Adrenal gland (tissue), 5 donors: ENCODE measurements at regions not wholly inside any gene's neighbourhood (a gene's known extent, or its start where the extent isn't known, plus 50 kb on each side); places are given as distances from the start of the nearest gene placed in this dataset.

Experiments used
- POLR2A ChIP-seq, 2 donors: fragments of 450-650 bp; IDR thresholded peaks; one replicate each; pipeline ENCODE4 v1.6.1; 2017; ENCODE audit warnings: antibody characterized with exemption in 2 of 2, mild to moderate bottlenecking in 2 of 2, moderate library complexity in 1 of 2
- TF ChIP-seq, protein P1 (sequence below), 6 experiments: fragments of 450-650 bp in 4 of 6; fragments of 200-600 bp in 2 of 6; sonication (generic) in 1 of 6; IDR thresholded peaks; 1 replicate in 5 of 6; 2 replicates in 1 of 6; pipeline versions ENCODE4 v1.5.1 to v1.8.0; 2016 to 2021; ENCODE audit warnings: antibody characterized with exemption in 6 of 6, mild to moderate bottlenecking in 2 of 6, moderate library complexity in 1 of 6
- donor health status: DM: no; HTN: no; CAD: no.

DNA sequence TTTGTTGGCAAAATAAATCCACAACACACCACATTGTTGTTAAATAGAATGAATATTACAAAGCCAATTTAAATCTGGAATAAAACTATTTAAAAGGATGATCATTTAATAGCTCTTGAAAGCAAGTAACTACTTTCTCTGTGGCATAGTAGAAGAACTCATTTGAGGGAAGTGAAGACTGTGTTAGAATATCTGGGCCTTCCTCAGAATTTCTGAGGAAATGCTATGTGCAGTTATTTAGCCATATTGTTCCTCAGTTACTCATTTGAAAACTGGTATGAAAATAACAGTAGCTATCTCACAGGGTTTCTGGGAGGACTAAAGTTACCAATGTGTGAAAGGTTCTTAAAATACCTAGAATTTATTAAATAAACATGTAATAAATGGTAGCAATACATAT is 595.8 kb downstream of the PSAT1 start:
- TF ChIP-seq, protein P1, sequence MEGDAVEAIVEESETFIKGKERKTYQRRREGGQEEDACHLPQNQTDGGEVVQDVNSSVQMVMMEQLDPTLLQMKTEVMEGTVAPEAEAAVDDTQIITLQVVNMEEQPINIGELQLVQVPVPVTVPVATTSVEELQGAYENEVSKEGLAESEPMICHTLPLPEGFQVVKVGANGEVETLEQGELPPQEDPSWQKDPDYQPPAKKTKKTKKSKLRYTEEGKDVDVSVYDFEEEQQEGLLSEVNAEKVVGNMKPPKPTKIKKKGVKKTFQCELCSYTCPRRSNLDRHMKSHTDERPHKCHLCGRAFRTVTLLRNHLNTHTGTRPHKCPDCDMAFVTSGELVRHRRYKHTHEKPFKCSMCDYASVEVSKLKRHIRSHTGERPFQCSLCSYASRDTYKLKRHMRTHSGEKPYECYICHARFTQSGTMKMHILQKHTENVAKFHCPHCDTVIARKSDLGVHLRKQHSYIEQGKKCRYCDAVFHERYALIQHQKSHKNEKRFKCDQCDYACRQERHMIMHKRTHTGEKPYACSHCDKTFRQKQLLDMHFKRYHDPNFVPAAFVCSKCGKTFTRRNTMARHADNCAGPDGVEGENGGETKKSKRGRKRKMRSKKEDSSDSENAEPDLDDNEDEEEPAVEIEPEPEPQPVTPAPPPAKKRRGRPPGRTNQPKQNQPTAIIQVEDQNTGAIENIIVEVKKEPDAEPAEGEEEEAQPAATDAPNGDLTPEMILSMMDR (IDR thresholded peaks at IDR 0.05) = no peak
- no peak for TF ChIP-seq POLR2A (IDR thresholded peaks at IDR 0.05)
